GM13976 (cell line): ENCODE measurements at regions not wholly inside any gene's neighbourhood (a gene's known extent, or its start where the extent isn't known, plus 50 kb on each side); places are given as distances from the start of the nearest gene placed in this dataset.

Experiments
- DNase-seq: peaks from one replicate; pipeline ENCODE4 v3.0.0; 2012; ENCODE audit warnings: low spot score
- CTCF ChIP-seq: IDR thresholded peaks from 2 replicates; pipeline ENCODE4 v1.5.1; 2012; ENCODE audit warnings: borderline replicate concordance, mild to moderate bottlenecking; ENCODE audit not compliant: insufficient read depth; ENCODE audit errors: extremely low read depth, missing control alignments, control extremely low read depth
- in situ Hi-C: fragments of 300-500 bp; cut with MboI; formaldehyde crosslinking; loops from one replicate; pipeline ENCODE4 v1.12.0; 2022; ENCODE audit warnings: low sequenced_read_pairs, mixed read lengths, inconsistent platforms; ENCODE audit not compliant: unreplicated experiment

DNA sequence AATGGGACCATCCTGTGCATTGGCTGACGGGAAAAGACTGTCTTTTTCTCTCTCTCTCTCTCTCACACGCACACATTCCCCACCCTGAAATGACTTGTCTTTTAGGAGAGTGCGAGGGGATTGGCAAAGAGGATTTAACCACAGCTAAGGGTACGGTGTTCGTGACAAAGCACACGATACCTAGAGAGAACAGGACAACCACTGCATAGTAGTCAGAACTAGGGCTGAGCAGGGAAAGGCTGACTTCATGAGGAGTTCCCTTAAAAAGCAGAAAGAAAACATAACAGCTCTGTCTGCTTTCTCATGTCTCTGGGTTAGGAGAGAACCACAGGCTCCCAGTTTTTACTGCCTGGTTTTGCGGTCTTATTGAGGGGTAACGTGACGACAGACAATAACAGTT lies 742.8 kb upstream of the SOX9 start:
- TF ChIP-seq CTCF = no peak
- in situ Hi-C loops = no loop called here
- DNase-seq = no peak

DNA sequence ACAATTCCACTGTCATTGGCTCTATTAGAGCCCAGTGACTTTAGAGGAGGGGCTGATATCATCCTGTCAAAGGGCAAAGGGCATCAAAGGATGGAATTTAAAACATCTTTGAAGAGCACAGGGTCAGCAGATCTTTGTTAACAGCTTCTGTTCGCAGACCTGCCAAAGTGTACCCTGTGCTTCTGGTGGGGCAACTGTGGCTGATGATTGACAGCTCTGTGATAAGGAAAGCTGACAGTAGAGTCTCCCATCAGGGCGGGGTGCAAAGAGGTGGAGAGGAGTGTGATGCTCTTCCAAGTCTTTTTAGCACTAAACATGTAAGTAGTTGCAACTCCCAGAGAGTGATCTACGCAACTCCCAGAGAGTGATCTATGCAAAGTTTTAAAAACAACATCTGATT lies 742.1 kb upstream of the SOX9 start:
- in situ Hi-C loops = no loop called here
- no peak for TF ChIP-seq CTCF
- no peak for DNase-seq

DNA sequence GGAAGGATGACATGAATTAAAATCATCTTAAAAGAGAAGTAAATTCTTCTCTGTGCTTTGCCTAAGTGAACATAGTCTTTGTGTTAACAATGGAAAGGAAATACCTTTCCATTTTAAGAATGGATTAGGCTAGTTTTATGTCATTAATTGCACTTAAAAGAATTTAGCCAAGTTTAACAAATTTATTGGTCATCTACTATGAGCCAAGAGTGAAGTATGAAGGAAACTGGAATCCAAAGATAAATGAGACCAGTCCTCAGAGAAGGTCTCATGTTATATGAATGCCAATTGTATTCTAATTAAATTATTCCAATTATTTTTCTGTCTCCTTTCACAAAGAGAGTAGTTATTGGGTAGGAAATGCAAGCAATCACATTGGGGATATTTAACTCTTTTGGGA lies 741.3 kb upstream of the SOX9 start:
- in situ Hi-C loops = no loop called here
- no peak for TF ChIP-seq CTCF
- DNase-seq = no peak

DNA sequence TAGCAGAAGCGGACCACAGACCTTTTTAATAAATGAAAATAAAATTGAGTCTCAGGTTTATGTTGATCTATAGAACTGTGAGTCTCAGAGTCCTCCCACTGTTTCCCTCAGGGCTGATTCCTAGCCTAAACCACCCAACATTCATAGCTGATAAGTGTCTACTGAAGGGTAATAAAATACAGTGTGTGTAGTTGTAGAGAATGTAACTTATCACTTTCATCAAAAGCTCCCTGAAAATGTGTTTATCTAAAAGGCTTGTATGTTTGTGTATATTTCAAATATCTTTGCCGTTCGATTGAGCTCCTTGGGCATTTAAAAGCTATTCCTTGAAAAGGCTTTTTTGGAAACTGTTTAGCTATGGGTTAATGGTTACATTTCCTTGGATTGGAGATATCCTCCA lies 740.3 kb upstream of the SOX9 start:
- in situ Hi-C loops = no loop called here
- no peak for TF ChIP-seq CTCF
- DNase-seq = no peak

GRCh38 chr17:71380936-71381335 lies 739.9 kb upstream of the SOX9 start:
- TF ChIP-seq CTCF = no peak
- in situ Hi-C loops = no loop called here
- no peak for DNase-seq

DNA sequence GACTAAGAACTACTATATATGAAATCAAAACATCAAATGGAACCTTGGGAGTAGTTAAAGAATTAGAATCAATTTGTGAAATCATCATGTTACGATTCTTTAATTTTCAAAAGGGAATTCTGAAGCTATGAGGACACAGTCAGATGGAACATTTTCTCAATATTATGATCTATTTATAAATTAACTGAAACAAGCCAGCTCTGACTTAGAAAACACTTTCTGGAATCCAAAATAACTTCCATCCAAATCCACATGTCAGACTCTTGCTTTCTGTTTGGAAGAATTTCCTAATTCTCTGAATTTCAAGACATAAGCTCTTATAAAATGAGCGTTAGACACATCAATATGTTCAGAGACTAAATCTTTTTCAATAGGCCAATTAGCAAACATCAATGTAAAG lies 737.7 kb upstream of the SOX9 start:
- in situ Hi-C loops = no loop called here
- no peak for DNase-seq
- no peak for TF ChIP-seq CTCF

- no peak for TF ChIP-seq CTCF
- no peak for DNase-seq
- in situ Hi-C loops = no loop called here
These were observed 733.4 kb upstream of the SOX9 start for GRCh38 chr17:71387456-71387855.
